GM19467 (cell line): ENCODE measurements at regions not wholly inside any gene's neighbourhood (a gene's known extent, or its start where the extent isn't known, plus 50 kb on each side); places are given as distances from the start of the nearest gene placed in this dataset.
"Not testable (repeated sequence)": the region's sequence is repeated elsewhere in the genome, so short reads cannot be mapped to it uniquely, and the experiment has no call there.

Experiments used
- ATAC-seq: cut with Tn5 transposase; IDR thresholded peaks from one replicate; pipeline ENCODE4 v1.9.1; 2021; ENCODE audit warnings: mild to moderate bottlenecking, moderate library complexity; ENCODE audit not compliant: unreplicated experiment

- no peak for ATAC-seq
Observed at GRCh38 chr2:8141780-8142179, 540.1 kb upstream of the ID2 start.

GRCh38 chr2:8142461-8142860, 539.4 kb upstream of the ID2 start:
- no peak for ATAC-seq

- ATAC-seq = no peak
Observed at GRCh38 chr2:8144131-8144631, 537.7 kb upstream of the ID2 start.

GRCh38 chr2:8144785-8145184, 537.1 kb upstream of the ID2 start:
- ATAC-seq = no peak

DNA sequence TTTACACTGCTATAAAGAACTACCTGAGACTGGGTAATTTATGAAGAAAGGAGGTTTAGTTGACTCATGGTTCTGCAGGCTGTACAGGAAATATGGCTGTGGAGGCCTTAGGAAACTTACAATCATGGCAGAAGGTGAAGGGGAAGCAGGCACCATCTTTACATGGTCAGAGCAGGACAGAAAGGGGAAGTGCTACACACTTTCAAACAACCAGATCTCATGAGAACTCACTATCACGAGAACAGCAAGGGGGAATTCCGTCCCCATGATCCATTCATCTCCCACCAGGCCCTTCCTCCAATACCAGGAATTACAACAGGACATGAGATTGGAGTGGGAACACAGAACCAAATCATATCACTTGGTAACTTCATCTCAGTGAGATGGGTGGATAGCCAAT, 536.5 kb upstream of the ID2 start:
- not testable (repeated sequence) for ATAC-seq

DNA sequence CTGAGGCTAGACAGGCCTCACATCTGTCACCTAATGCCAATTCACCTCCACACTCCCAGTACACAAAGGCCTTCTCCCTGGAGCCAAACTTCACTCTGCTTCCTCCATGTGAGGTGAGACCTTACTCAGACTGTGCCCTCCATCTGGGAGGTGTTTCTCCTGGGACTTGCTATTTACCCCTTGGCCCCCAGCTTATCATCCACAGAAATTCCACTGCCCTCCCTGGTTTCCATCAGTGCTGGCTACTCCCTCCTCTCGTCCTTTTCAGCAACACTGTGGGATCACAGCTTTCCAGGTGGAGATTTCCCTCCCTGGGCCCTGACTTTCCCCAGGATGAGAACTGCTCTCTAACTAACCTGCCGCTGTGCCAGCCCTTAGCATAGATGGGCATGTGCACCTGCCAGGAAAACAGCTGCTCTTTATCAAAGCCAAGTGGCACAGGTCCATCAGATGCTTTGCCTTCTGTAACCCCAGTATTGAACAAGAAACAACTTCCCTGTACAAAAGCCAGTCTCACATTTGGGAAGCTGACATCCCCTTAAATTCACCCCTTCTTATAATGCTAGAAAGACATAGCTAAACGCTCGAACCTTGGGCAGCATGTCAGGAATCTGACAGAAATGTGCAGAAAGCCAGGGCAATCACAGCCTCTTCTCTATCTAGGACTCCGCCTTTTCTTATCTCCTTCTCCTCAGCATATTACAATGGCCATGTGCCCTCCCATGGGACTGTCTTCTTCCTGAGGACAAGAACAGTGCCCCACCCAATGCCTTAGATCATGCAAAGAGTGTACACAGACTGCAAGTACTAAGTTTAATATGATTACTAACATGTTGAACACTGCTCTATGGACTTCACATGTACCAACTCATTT, 535.5 kb upstream of the ID2 start:
- no peak for ATAC-seq

GRCh38 chr2:8148260-8149006, 533.4 kb upstream of the ID2 start:
- ATAC-seq = no peak

DNA sequence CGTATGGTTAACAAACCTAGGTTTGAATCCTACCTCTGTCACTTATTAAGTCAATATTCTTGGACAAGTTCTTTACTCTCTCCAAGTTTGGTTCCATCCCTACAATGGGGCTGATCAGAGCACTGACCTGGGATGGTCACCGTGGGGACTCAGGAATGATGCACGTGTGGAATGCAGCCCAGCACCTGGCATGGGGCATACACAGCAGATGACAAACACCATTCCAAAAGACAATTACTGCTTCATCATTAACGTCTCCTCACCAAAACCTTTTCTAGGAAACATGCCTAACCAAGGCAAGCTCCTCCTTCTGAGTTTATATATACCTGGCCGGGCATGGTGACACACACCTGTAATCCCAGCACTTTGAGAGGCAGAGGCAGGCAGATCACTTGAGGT, 532.9 kb upstream of the ID2 start:
- no peak for ATAC-seq

- ATAC-seq = no peak
Observed at GRCh38 chr2:8149985-8150539, 531.8 kb upstream of the ID2 start.

- ATAC-seq = no peak
Observed at GRCh38 chr2:8151888-8152287, 530.0 kb upstream of the ID2 start.

GRCh38 chr2:8152392-8153257, 529.2 kb upstream of the ID2 start:
- peak; percentile 98 for ATAC-seq

DNA sequence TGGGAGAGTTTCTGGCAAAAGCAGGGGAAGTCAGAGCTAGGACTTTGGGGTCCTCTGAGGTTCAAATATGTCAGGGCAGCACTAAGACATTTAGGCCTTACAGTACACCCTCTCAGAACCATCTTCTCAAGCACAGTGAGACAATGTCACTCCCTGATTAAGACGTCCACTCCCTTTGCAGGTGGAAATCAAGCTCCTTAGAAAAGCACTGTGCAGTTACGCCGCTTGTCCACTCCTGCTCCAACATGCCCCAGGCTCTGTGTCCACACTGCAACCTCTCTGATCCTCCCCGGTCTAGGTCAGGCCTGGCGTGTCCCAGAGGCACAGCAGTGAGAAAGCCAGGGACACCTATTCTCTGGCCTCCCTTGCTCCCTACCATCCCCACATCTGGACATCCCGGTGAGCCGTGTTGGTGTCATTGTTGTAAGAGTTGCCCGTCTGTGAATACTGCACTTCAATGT, 528.6 kb upstream of the ID2 start:
- ATAC-seq = peak; percentile 28

GRCh38 chr2:8154270-8154669, 527.6 kb upstream of the ID2 start:
- ATAC-seq = no peak

- no peak for ATAC-seq
Observed at GRCh38 chr2:8154936-8155335, 526.9 kb upstream of the ID2 start.

DNA sequence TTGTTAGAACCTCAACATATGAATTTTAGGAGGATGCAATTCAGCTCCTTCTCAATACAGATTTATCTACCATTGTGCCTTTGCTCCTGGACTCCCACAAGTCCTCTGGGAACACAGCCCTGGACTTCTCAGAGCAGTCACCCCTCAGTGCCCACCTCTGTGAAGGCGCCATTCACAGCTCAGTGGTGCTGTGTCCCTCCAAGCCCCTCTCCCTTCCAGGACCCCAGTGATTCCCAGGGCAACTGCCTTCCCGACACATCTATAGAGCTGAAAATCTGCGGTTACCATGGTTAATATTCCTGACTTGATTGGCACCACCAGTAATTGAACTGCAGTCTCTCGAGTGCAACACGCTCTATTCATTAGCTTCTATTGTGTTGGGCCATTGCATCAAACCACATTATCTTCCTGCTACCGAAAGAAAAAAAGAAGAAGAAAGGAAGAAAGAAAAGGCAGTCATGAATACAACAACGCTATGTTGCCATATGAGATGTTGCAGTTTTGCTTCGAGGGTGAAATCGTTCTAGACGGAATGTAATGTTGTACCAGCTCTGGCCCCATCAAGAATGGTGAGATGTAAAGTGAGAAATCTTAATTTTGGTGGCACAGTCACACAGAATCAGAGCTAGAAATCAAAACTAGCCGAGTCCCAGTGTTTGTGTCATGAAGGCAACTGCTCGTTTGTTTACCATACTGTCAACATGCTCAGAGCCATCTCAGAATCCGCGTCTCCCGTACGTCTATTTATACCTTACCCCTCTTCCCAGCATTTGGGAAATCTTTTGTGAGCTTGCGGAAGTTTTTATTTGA, 524.0 kb upstream of the ID2 start:
- ATAC-seq = no peak

- ATAC-seq = no peak
Observed at GRCh38 chr2:8158711-8159110, 523.1 kb upstream of the ID2 start.

GRCh38 chr2:8159211-8159965, 522.5 kb upstream of the ID2 start:
- no peak for ATAC-seq

- no peak for ATAC-seq
Observed at GRCh38 chr2:8159966-8160603, 521.8 kb upstream of the ID2 start.

- no peak for ATAC-seq
Observed at GRCh38 chr2:8160959-8161358, 520.9 kb upstream of the ID2 start.
